ENCODE measurements at regions not wholly inside any gene's neighbourhood (a gene's known extent, or its start where the extent isn't known, plus 50 kb on each side); places are given as distances from the start of the nearest gene placed in this dataset.

- CTCF ChIA-PET = no interaction called here
- DNase-seq (ENCODE audit: low read depth in 1 of 2, low spot score in 1 of 2) = peak; percentile 2 to 70
- Histone ChIP-seq H3K9me3 (peaks cover 2% of the 10 kb centered on the region; the same call in 1 of the 3 replicates), H3K4me1 (peaks cover 20% of the 10 kb centered on the region), H3K4me3 (no peak overlapping the region), H3K4me2 (peak overlapping the region; percentile 55), H3K27ac (peak overlapping the region; percentile 59 to 73)
- FAIRE-seq = peak; percentile 32
- POLR2A ChIA-PET = interaction anchor here (0.6 kb wide), 1 partner anchor 289 kb away, joined by 3 read pairs; no protein-coding TSS in a partner anchor
- TF ChIP-seq EHMT2 (IDR thresholded peaks at IDR 0.05; ENCODE audit: low read depth) (no peak), CHD4 (IDR thresholded peaks at IDR 0.05; ENCODE audit: borderline replicate concordance) (no peak), EHF (CRISPR knock-in tag; IDR thresholded peaks at IDR 0.05) (no peak), TFCP2L1 (CRISPR knock-in tag; IDR thresholded peaks at IDR 0.05) (no peak), MYC (IDR thresholded peaks at IDR 0.05; ENCODE audit: borderline replicate concordance, low read length) (no peak), CEBPB (IDR thresholded peaks at IDR 0.05) (no peak; a peak in 1 of 4 replicates), ATOH8 (CRISPR knock-in tag; IDR thresholded peaks at IDR 0.05; ENCODE audit: low read depth) (no peak), JUN (IDR thresholded peaks at IDR 0.05) (0 out of 5 replicates have a peak, but pooled peaks of 1 of the 2 experiments have one; percentile 23), KDM1A (IDR thresholded peaks at IDR 0.05; ENCODE audit: low read depth) (no peak), ELK1 (IDR thresholded peaks at IDR 0.05; ENCODE audit: low read depth, low read length) (no peak), MAZ (IDR thresholded peaks at IDR 0.05; ENCODE audit: borderline replicate concordance, low read depth, low read length) (no peak), HOXB5 (CRISPR knock-in tag; IDR thresholded peaks at IDR 0.05) (no peak), EP300 (IDR thresholded peaks at IDR 0.05) (peak; percentile 12 to 41; a peak in 1 of 5 replicates), POLR2A (IDR thresholded peaks at IDR 0.05; ENCODE audit: low read length) (no peak), JUNB (IDR thresholded peaks at IDR 0.05) (peak; percentile 76), ZNF302 (CRISPR knock-in tag; IDR thresholded peaks at IDR 0.05) (no peak), MAX (IDR thresholded peaks at IDR 0.05) (0 out of 2 replicates have a peak, but pooled peaks have one; percentile 28), HDAC2 (IDR thresholded peaks at IDR 0.05) (no peak), RFX5 (IDR thresholded peaks at IDR 0.05) (no peak), BCL3 (IDR thresholded peaks at IDR 0.05) (no peak), RARB (CRISPR knock-in tag; IDR thresholded peaks at IDR 0.05) (no peak), FOSB (CRISPR knock-in tag; IDR thresholded peaks at IDR 0.05) (no peak), GATA3 (IDR thresholded peaks at IDR 0.05; ENCODE audit: borderline replicate concordance) (peak; percentile 69; the same call in 1 of the 2 replicates), SREBF2 (IDR thresholded peaks at IDR 0.05) (no peak), MAFK (IDR thresholded peaks at IDR 0.05; ENCODE audit: partially characterized antibody) (peak; percentile 37), PHF8 (IDR thresholded peaks at IDR 0.05; ENCODE audit: borderline replicate concordance, low read depth) (no peak), ESRRA (IDR thresholded peaks at IDR 0.05; ENCODE audit: borderline replicate concordance, low read length) (no peak), FOSL2 (IDR thresholded peaks at IDR 0.05) (peak; percentile 65; the same call in 1 of the 2 replicates), FOSL2 (CRISPR knock-in tag; IDR thresholded peaks at IDR 0.05) (peak; percentile 65)
- peak; percentile 80 to 84 for ATAC-seq
- 14% methylated on average over 4 of the region's 4 CpGs for WGBS (ENCODE audit: missing lambda C conversion rate)
These were observed 115.7 kb downstream of the DIO2 start for GRCh38 chr14:80095623-80096022.

All from A549 (cell line).